GM21360 (cell line): ENCODE measurements at regions not wholly inside any gene's neighbourhood (a gene's known extent, or its start where the extent isn't known, plus 50 kb on each side); places are given as distances from the start of the nearest gene placed in this dataset.
"Not testable (repeated sequence)": the region's sequence is repeated elsewhere in the genome, so short reads cannot be mapped to it uniquely, and the experiment has no call there.

Experiments used
- ATAC-seq: cut with Tn5 transposase; IDR thresholded peaks from one replicate; pipeline ENCODE4 v1.9.1; 2021; ENCODE audit warnings: mild to moderate bottlenecking, moderate library complexity; ENCODE audit not compliant: unreplicated experiment

- no peak for ATAC-seq
These were observed 308.4 kb upstream of the MEF2C start for GRCh38 chr5:89191374-89191773.

- no peak for ATAC-seq
These were observed 307.7 kb upstream of the MEF2C start for GRCh38 chr5:89190515-89191265.

- ATAC-seq, result no peak
These were observed 305.0 kb upstream of the MEF2C start for GRCh38 chr5:89187883-89188465.

- ATAC-seq, result no peak
These were observed 304.3 kb upstream of the MEF2C start for GRCh38 chr5:89187268-89187667.

GRCh38 chr5:89181546-89181945 is 298.6 kb upstream of the MEF2C start:
- ATAC-seq, result no peak

- ATAC-seq, result no peak
These were observed 296.7 kb upstream of the MEF2C start for GRCh38 chr5:89179731-89180130.

- no peak for ATAC-seq
These were observed 295.6 kb upstream of the MEF2C start for GRCh38 chr5:89178541-89178940.

- no peak for ATAC-seq
These were observed 290.5 kb upstream of the MEF2C start for GRCh38 chr5:89173528-89173927.

GRCh38 chr5:89168766-89169165 is 285.8 kb upstream of the MEF2C start:
- no peak for ATAC-seq

- ATAC-seq, result not testable (repeated sequence)
These were observed 281.7 kb upstream of the MEF2C start for GRCh38 chr5:89164703-89165102.

- no peak for ATAC-seq
These were observed 273.2 kb upstream of the MEF2C start for GRCh38 chr5:89156226-89156625.

- ATAC-seq, result no peak
These were observed 264.0 kb upstream of the MEF2C start for GRCh38 chr5:89147031-89147430.

GRCh38 chr5:89137148-89137547 is 254.2 kb upstream of the MEF2C start:
- no peak for ATAC-seq

- ATAC-seq, result no peak
These were observed 251.0 kb upstream of the MEF2C start for GRCh38 chr5:89133975-89134374.

- no peak for ATAC-seq
These were observed 250.1 kb upstream of the MEF2C start for GRCh38 chr5:89133129-89133528.

- no peak for ATAC-seq
These were observed 247.9 kb upstream of the MEF2C start for GRCh38 chr5:89130851-89131250.

- no peak for ATAC-seq
These were observed 247.0 kb upstream of the MEF2C start for GRCh38 chr5:89129941-89130340.

GRCh38 chr5:89128906-89129625 is 246.1 kb upstream of the MEF2C start:
- ATAC-seq, result no peak

- ATAC-seq, result no peak
These were observed 245.1 kb upstream of the MEF2C start for GRCh38 chr5:89128092-89128491.

GRCh38 chr5:89127191-89127590 is 244.2 kb upstream of the MEF2C start:
- no peak for ATAC-seq

- no peak for ATAC-seq
These were observed 242.4 kb upstream of the MEF2C start for GRCh38 chr5:89125372-89125771.

GRCh38 chr5:89123581-89123980 is 240.6 kb upstream of the MEF2C start:
- ATAC-seq, result no peak
